Activated T-cell treated with anti-CD3 and anti-CD28 coated beads, Interleukin-2, amount 50 U/mL, for 72 hours (primary cell): ENCODE measurements at regions not wholly inside any gene's neighbourhood (a gene's known extent, or its start where the extent isn't known, plus 50 kb on each side); places are given as distances from the start of the nearest gene placed in this dataset.
A peak's percentile ranks its signal among the peaks of the same experiment; 100 is the strongest.
"Not testable (repeated sequence)": the region's sequence is repeated elsewhere in the genome, so short reads cannot be mapped to it uniquely, and the experiment has no call there.

Experiments
- ATAC-seq, 2 donors: fragments of 150-1000 bp; cut with Tn5 transposase; replicated peaks in 1 of 2; 2 replicates each; pipeline ENCODE4 v1.10.0; 2021; ENCODE audit warnings: moderate library complexity in 2 of 2, mild to moderate bottlenecking in 1 of 2
- DNase-seq, 2 donors: peaks; one replicate each; pipeline ENCODE4 v3.0.0; 2021 to 2022; ENCODE audit warnings: mixed read lengths in 1 of 2
- H3K27ac Mint-ChIP-seq: one replicate; pipeline ENCODE4 v1.8.0; 2022; ENCODE audit warnings: mild to moderate bottlenecking, moderate library complexity, mixed read lengths
- H3K27me3 Mint-ChIP-seq: one replicate; pipeline ENCODE4 v1.8.0; 2022; ENCODE audit warnings: low read depth, mixed read lengths
- H3K36me3 Mint-ChIP-seq, 2 donors: one replicate each; pipeline ENCODE4 v1.8.0; 2022; ENCODE audit warnings: mixed read lengths in 2 of 2, mild to moderate bottlenecking in 1 of 2; ENCODE audit not compliant: insufficient read depth in 2 of 2
- H3K4me1 Mint-ChIP-seq: one replicate; pipeline ENCODE4 v1.8.0; 2022; ENCODE audit warnings: low read depth, mixed read lengths
- H3K4me3 Mint-ChIP-seq, 2 donors: one replicate each; pipeline ENCODE4 v1.8.0; 2022; ENCODE audit warnings: mild to moderate bottlenecking in 2 of 2, mixed read lengths in 2 of 2, moderate library complexity in 2 of 2
- H3K9me3 Mint-ChIP-seq, 2 donors: one replicate each; pipeline ENCODE4 v1.8.0; 2022; ENCODE audit warnings: mixed read lengths in 2 of 2

- H3K36me3 Mint-ChIP-seq, result no peaks in the 10 kb centered on the region
- no peak for DNase-seq
These were observed 102.3 kb downstream of the ZFY start for GRCh38 chrY:3037471-3037870.

GRCh38 chrY:3040415-3040814 is 105.2 kb downstream of the ZFY start:
- no peaks in the 10 kb centered on the region for H3K27me3 Mint-ChIP-seq
- no peaks in the 10 kb centered on the region for H3K36me3 Mint-ChIP-seq
- ATAC-seq, result no peak
- H3K4me3 Mint-ChIP-seq, result no peak overlapping the region
- no peak overlapping the region for H3K27ac Mint-ChIP-seq
- H3K4me1 Mint-ChIP-seq, result no peaks in the 10 kb centered on the region
- no peak for DNase-seq
- no peaks in the 10 kb centered on the region for H3K9me3 Mint-ChIP-seq

More at GRCh38 chrY:3037471-3037870, 102.3 kb downstream of the ZFY start:
- H3K27ac Mint-ChIP-seq, result no peak overlapping the region
- ATAC-seq, result no peak
- no peaks in the 10 kb centered on the region for H3K4me1 Mint-ChIP-seq
- H3K9me3 Mint-ChIP-seq, result no peaks in the 10 kb centered on the region
- H3K27me3 Mint-ChIP-seq, result no peaks in the 10 kb centered on the region
- no peak overlapping the region for H3K4me3 Mint-ChIP-seq

- Mint-ChIP-seq H3K4me1 (no peaks in the 10 kb centered on the region), H3K9me3 (no peaks in the 10 kb centered on the region), H3K27me3 (no peaks in the 10 kb centered on the region), H3K36me3 (no peaks in the 10 kb centered on the region), H3K4me3 (no peak overlapping the region), H3K27ac (no peak overlapping the region)
- no peak for ATAC-seq
- DNase-seq, result no peak
These were observed 106.8 kb downstream of the ZFY start for GRCh38 chrY:3041985-3042384.

- no peaks in the 10 kb centered on the region for H3K27me3 Mint-ChIP-seq
- H3K9me3 Mint-ChIP-seq, result no peaks in the 10 kb centered on the region
- H3K4me1 Mint-ChIP-seq, result no peaks in the 10 kb centered on the region
- no peaks in the 10 kb centered on the region for H3K36me3 Mint-ChIP-seq
- no peak overlapping the region for H3K4me3 Mint-ChIP-seq
- DNase-seq (no peak), ATAC-seq (no peak)
- no peak overlapping the region for H3K27ac Mint-ChIP-seq
These were observed 107.7 kb downstream of the ZFY start for GRCh38 chrY:3042901-3043300.

- Mint-ChIP-seq H3K27ac (no peak overlapping the region), H3K36me3 (no peaks in the 10 kb centered on the region), H3K27me3 (no peaks in the 10 kb centered on the region), H3K4me3 (no peak overlapping the region), H3K4me1 (no peaks in the 10 kb centered on the region), H3K9me3 (no peaks in the 10 kb centered on the region)
- no peak for ATAC-seq
- DNase-seq, result no peak
These were observed 109.9 kb downstream of the ZFY start for GRCh38 chrY:3045048-3045447.

- H3K4me1 Mint-ChIP-seq, H3K27me3 Mint-ChIP-seq, H3K27ac Mint-ChIP-seq, H3K4me3 Mint-ChIP-seq, DNase-seq, H3K9me3 Mint-ChIP-seq, ATAC-seq, H3K36me3 Mint-ChIP-seq: not testable (repeated sequence)
These were observed 120.3 kb downstream of the ZFY start for GRCh38 chrY:3055496-3055895.

- H3K27ac Mint-ChIP-seq, H3K4me1 Mint-ChIP-seq, DNase-seq, H3K4me3 Mint-ChIP-seq, H3K27me3 Mint-ChIP-seq, ATAC-seq, H3K9me3 Mint-ChIP-seq, H3K36me3 Mint-ChIP-seq: not testable (repeated sequence)
These were observed 123.2 kb downstream of the ZFY start for GRCh38 chrY:3058342-3058741.

GRCh38 chrY:3060671-3061070 is 125.5 kb downstream of the ZFY start:
- not testable (repeated sequence) for H3K27ac Mint-ChIP-seq

GRCh38 chrY:3088149-3088548 is 153.0 kb downstream of the ZFY start:
- not testable (repeated sequence) for H3K27me3 Mint-ChIP-seq, ATAC-seq, H3K36me3 Mint-ChIP-seq, H3K4me1 Mint-ChIP-seq, H3K27ac Mint-ChIP-seq, H3K4me3 Mint-ChIP-seq, H3K9me3 Mint-ChIP-seq, DNase-seq

More at GRCh38 chrY:3060671-3061070, 125.5 kb downstream of the ZFY start:
- not testable (repeated sequence) for H3K27me3 Mint-ChIP-seq, ATAC-seq, H3K4me1 Mint-ChIP-seq, H3K9me3 Mint-ChIP-seq, H3K36me3 Mint-ChIP-seq, H3K4me3 Mint-ChIP-seq, DNase-seq

- not testable (repeated sequence) for H3K36me3 Mint-ChIP-seq, H3K27me3 Mint-ChIP-seq, H3K9me3 Mint-ChIP-seq, H3K4me1 Mint-ChIP-seq, H3K4me3 Mint-ChIP-seq, H3K27ac Mint-ChIP-seq, DNase-seq, ATAC-seq
These were observed 173.5 kb downstream of the ZFY start for GRCh38 chrY:3108674-3109073.

GRCh38 chrY:3120234-3120633 is 185.1 kb downstream of the ZFY start:
- H3K27me3 Mint-ChIP-seq, H3K27ac Mint-ChIP-seq, ATAC-seq, H3K4me1 Mint-ChIP-seq, H3K36me3 Mint-ChIP-seq, H3K9me3 Mint-ChIP-seq, DNase-seq: not testable (repeated sequence)
- peak overlapping the region in 1 of 2 donors; percentile 41 for H3K4me3 Mint-ChIP-seq

GRCh38 chrY:3120716-3121115 is 185.5 kb downstream of the ZFY start:
- H3K4me1 Mint-ChIP-seq, ATAC-seq, H3K36me3 Mint-ChIP-seq, H3K27ac Mint-ChIP-seq, H3K27me3 Mint-ChIP-seq, H3K9me3 Mint-ChIP-seq, DNase-seq, H3K4me3 Mint-ChIP-seq: not testable (repeated sequence)

- not testable (repeated sequence) for DNase-seq, ATAC-seq, H3K9me3 Mint-ChIP-seq, H3K27ac Mint-ChIP-seq, H3K36me3 Mint-ChIP-seq, H3K4me3 Mint-ChIP-seq, H3K27me3 Mint-ChIP-seq, H3K4me1 Mint-ChIP-seq
These were observed 188.3 kb downstream of the ZFY start for GRCh38 chrY:3123482-3123881.

GRCh38 chrY:3171074-3171473 is 235.9 kb downstream of the ZFY start:
- not testable (repeated sequence) for H3K27me3 Mint-ChIP-seq, ATAC-seq, H3K27ac Mint-ChIP-seq, H3K4me1 Mint-ChIP-seq, DNase-seq, H3K36me3 Mint-ChIP-seq, H3K4me3 Mint-ChIP-seq, H3K9me3 Mint-ChIP-seq
